ENCODE measurements at regions not wholly inside any gene's neighbourhood (a gene's known extent, or its start where the extent isn't known, plus 50 kb on each side); places are given as distances from the start of the nearest gene placed in this dataset.

DNA sequence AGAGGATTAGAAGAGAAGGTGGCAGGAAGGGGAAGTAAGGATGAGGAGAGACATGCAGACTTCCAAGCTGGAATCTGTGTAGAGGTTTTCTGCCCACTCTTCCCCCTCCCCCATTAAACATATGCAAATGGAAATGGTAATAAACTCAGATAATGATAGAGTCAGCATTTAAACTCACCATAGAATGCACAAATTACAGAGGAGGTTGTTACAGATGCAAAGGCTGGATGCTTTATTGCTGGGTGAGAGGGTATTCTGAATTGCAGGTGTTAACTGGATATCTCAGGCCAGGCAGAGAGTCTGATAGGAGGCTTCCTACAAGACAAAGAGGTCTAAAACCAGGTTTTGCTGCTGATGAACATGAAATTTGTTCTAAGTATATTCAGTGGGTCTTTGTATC is 372.5 kb downstream of the SEC16B start:
- H3K4me2 ChIP-seq (ENCODE audit: low read length) = no peak overlapping the region
- no peak overlapping the region for H2AFZ ChIP-seq (ENCODE audit: low read length)
- DNase-seq (ENCODE audit: low spot score) = no peak
- H3K4me3 ChIP-seq (ENCODE audit: low read depth, low read length, poor library complexity, severe bottlenecking) = no peak overlapping the region
- TF ChIP-seq EZH2phosphoT487 (IDR thresholded peaks at IDR 0.05; ENCODE audit: borderline replicate concordance, low read depth, low read length) = no peak
- TF ChIP-seq, protein P1, sequence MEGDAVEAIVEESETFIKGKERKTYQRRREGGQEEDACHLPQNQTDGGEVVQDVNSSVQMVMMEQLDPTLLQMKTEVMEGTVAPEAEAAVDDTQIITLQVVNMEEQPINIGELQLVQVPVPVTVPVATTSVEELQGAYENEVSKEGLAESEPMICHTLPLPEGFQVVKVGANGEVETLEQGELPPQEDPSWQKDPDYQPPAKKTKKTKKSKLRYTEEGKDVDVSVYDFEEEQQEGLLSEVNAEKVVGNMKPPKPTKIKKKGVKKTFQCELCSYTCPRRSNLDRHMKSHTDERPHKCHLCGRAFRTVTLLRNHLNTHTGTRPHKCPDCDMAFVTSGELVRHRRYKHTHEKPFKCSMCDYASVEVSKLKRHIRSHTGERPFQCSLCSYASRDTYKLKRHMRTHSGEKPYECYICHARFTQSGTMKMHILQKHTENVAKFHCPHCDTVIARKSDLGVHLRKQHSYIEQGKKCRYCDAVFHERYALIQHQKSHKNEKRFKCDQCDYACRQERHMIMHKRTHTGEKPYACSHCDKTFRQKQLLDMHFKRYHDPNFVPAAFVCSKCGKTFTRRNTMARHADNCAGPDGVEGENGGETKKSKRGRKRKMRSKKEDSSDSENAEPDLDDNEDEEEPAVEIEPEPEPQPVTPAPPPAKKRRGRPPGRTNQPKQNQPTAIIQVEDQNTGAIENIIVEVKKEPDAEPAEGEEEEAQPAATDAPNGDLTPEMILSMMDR (conservative IDR thresholded peaks at IDR 0.05; ENCODE audit: low read length) = no peak
- H3K36me3 ChIP-seq (ENCODE audit: insufficient read depth, low read length) = no peaks in the 10 kb centered on the region
- intact Hi-C loops (cut with micrococcal nuclease; ENCODE audit: unreplicated experiment) = no loop called here
- no peaks in the 10 kb centered on the region for H3K4me1 ChIP-seq (ENCODE audit: insufficient read depth, low read length, poor library complexity, severe bottlenecking)
- H3K79me2 ChIP-seq (ENCODE audit: insufficient read depth, low read depth, low read length) = no peaks in the 10 kb centered on the region
- no peaks in the 10 kb centered on the region for H3K9me2 ChIP-seq (ENCODE audit: insufficient read depth, low read length)
- CTCF ChIA-PET (ENCODE audit: unreplicated experiment) = no interaction called here
- no TSS peak for BruUV-seq (replicated peaks)
- H3K9me3 ChIP-seq (ENCODE audit: low read length) = no peaks in the 10 kb centered on the region
- H4K20me1 ChIP-seq (ENCODE audit: insufficient read depth, low read length) = no peaks in the 10 kb centered on the region
- no peak overlapping the region for H3K27ac ChIP-seq (ENCODE audit: low read depth, low read length, poor library complexity, severe bottlenecking)
- POLR2A ChIA-PET = no interaction called here

DNA sequence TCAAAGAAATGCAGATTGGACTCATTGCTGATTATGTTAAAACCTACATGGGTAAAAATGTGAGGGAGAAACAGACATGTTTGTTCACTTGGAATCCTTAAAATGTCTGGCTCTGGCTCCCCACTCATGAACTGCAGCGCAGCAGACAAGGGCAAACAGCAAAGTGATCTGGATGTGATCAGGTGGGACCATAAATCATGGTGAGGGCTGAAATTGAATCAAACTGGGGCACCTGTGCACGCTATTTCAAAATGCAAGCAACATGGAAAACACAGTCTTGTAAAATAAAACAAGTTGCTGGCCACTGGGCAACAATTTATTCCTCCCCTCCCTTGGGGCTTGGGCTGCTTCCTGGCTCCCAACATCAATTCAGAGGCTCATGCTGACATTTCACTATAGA is 373.4 kb downstream of the SEC16B start:
- Histone ChIP-seq H3K4me3 (ENCODE audit: low read depth, low read length, poor library complexity, severe bottlenecking) (no peak overlapping the region), H3K27ac (ENCODE audit: low read depth, low read length, poor library complexity, severe bottlenecking) (no peak overlapping the region), H3K36me3 (ENCODE audit: insufficient read depth, low read length) (no peaks in the 10 kb centered on the region), H4K20me1 (ENCODE audit: insufficient read depth, low read length) (no peaks in the 10 kb centered on the region), H3K79me2 (ENCODE audit: insufficient read depth, low read depth, low read length) (no peaks in the 10 kb centered on the region), H3K9me2 (ENCODE audit: insufficient read depth, low read length) (no peaks in the 10 kb centered on the region), H3K4me2 (ENCODE audit: low read length) (no peak overlapping the region), H2AFZ (ENCODE audit: low read length) (no peak overlapping the region), H3K9me3 (ENCODE audit: low read length) (no peaks in the 10 kb centered on the region), H3K4me1 (ENCODE audit: insufficient read depth, low read length, poor library complexity, severe bottlenecking) (no peaks in the 10 kb centered on the region)
- ChIA-PET CTCF (ENCODE audit: unreplicated experiment) (no interaction called here), POLR2A (no interaction called here)
- no peak for DNase-seq (ENCODE audit: low spot score)
- TF ChIP-seq EZH2phosphoT487 (IDR thresholded peaks at IDR 0.05; ENCODE audit: borderline replicate concordance, low read depth, low read length) = no peak
- intact Hi-C loops (cut with micrococcal nuclease; ENCODE audit: unreplicated experiment) = no loop called here
- no TSS peak for BruUV-seq (replicated peaks)

DNA sequence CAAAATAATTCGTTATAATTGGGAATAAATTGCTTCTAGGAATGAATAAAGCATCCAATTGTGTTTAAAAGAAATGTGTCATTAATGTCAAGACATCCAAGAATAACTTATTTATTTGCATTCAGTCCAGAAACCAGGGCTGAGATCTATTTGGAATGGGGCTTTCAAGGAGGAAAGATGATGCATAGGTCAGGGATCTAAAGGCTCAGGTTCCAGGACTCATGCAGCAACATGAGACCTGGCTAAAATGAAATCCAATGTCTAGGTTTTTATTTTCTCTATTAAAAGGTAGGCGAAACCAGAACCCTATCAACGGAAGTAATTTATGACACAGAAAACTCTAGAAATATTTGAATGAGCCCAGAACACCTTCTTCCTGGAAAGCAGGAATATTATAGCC is 376.8 kb downstream of the SEC16B start:
- intact Hi-C loops (cut with micrococcal nuclease; ENCODE audit: unreplicated experiment) = no loop called here
- BruUV-seq (replicated peaks) = no TSS peak
- ChIA-PET POLR2A (no interaction called here), CTCF (ENCODE audit: unreplicated experiment) (no interaction called here)
- Histone ChIP-seq H3K9me2 (ENCODE audit: insufficient read depth, low read length) (no peaks in the 10 kb centered on the region), H2AFZ (ENCODE audit: low read length) (no peak overlapping the region), H3K4me1 (ENCODE audit: insufficient read depth, low read length, poor library complexity, severe bottlenecking) (no peaks in the 10 kb centered on the region), H3K27ac (ENCODE audit: low read depth, low read length, poor library complexity, severe bottlenecking) (no peak overlapping the region), H3K4me3 (ENCODE audit: low read depth, low read length, poor library complexity, severe bottlenecking) (no peak overlapping the region), H3K36me3 (ENCODE audit: insufficient read depth, low read length) (no peaks in the 10 kb centered on the region), H3K9me3 (ENCODE audit: low read length) (no peaks in the 10 kb centered on the region), H3K4me2 (ENCODE audit: low read length) (no peak overlapping the region), H4K20me1 (ENCODE audit: insufficient read depth, low read length) (no peaks in the 10 kb centered on the region), H3K79me2 (ENCODE audit: insufficient read depth, low read depth, low read length) (no peaks in the 10 kb centered on the region)
- no peak for TF ChIP-seq EZH2phosphoT487 (IDR thresholded peaks at IDR 0.05; ENCODE audit: borderline replicate concordance, low read depth, low read length)
- TF ChIP-seq, protein P1 (conservative IDR thresholded peaks at IDR 0.05; ENCODE audit: low read length) = no peak
- DNase-seq (ENCODE audit: low spot score) = no peak

Measured in OCI-LY7 (cell line).